ENCODE measurements at regions not wholly inside any gene's neighbourhood (a gene's known extent, or its start where the extent isn't known, plus 50 kb on each side); places are given as distances from the start of the nearest gene placed in this dataset.

GRCh38 chr3:194080436-194080835, 55.5 kb upstream of the HES1 start:
- DNase-seq (ENCODE audit: low spot score), result no peak

GRCh38 chr3:194080913-194081800, 54.8 kb upstream of the HES1 start:
- no peak for DNase-seq (ENCODE audit: low spot score)

GRCh38 chr3:194081826-194082225, 54.1 kb upstream of the HES1 start:
- DNase-seq (ENCODE audit: low spot score), result no peak

GRCh38 chr3:194082743-194083636, 53.0 kb upstream of the HES1 start:
- DNase-seq (ENCODE audit: low spot score), result no peak

GRCh38 chr3:194083637-194084224, 52.2 kb upstream of the HES1 start:
- no peak for DNase-seq (ENCODE audit: low spot score)

- no peak for DNase-seq (ENCODE audit: low spot score)
Observed at GRCh38 chr3:194084284-194084683, 51.7 kb upstream of the HES1 start.
